ENCODE measurements at regions not wholly inside any gene's neighbourhood (a gene's known extent, or its start where the extent isn't known, plus 50 kb on each side); places are given as distances from the start of the nearest gene placed in this dataset.

GRCh38 chr2:13103778-13104493 lies 387.2 kb downstream of the TRIB2 start:
- no peak for DNase-seq (ENCODE audit: low read depth)

GRCh38 chr2:13104723-13105122 lies 388.0 kb downstream of the TRIB2 start:
- no peak for DNase-seq (ENCODE audit: low read depth)

DNA sequence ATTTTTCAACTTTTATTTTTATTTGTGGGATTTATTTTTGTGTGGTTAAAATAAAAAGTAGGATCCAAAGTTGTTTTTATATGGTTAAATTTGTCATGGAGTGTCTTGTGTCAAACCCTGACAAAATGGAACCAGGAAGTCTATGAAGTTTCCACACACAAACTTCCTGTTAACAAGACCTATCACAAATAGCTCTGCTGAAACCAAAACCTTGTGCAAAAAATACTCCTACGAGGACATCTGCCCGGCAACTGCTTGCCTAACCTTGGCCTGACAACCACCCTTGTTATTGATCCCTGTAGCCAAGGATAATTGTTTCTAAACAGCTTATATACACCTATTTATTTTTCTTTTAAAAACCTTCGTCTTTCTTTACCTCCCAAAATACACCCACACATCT lies 389.6 kb downstream of the TRIB2 start:
- DNase-seq (ENCODE audit: low read depth) = no peak

- no peak for DNase-seq (ENCODE audit: low read depth)
Observed at GRCh38 chr2:13109516-13109915, 392.8 kb downstream of the TRIB2 start.

DNA sequence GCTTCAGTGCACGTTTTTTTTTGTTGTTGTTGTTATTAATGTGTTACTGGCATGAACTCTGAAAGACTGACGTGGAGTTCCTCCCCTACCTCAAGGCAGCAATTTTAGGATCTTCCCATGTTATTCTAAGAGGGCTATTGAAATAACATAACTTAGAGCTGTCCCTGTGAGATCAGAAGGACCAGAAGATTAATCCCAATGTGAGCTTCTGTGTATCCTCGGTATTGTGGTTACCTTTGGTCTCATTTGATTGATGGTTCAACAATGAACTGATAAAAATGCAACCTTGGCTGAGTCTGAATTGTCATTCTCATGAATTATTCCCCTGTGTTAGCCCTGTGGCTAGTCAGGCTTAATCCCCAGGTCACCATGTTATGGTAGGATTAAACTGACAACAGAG lies 394.1 kb downstream of the TRIB2 start:
- DNase-seq (ENCODE audit: low read depth) = no peak

GRCh38 chr2:13113002-13113401 lies 396.3 kb downstream of the TRIB2 start:
- DNase-seq (ENCODE audit: low read depth) = no peak

- no peak for DNase-seq (ENCODE audit: low read depth)
Observed at GRCh38 chr2:13114391-13114790, 397.7 kb downstream of the TRIB2 start.

- no peak for DNase-seq (ENCODE audit: low read depth)
Observed at GRCh38 chr2:13115643-13116042, 398.9 kb downstream of the TRIB2 start.

GRCh38 chr2:13121096-13121495 lies 404.4 kb downstream of the TRIB2 start:
- no peak for DNase-seq (ENCODE audit: low read depth)

GRCh38 chr2:13128139-13128538 lies 411.4 kb downstream of the TRIB2 start:
- no peak for DNase-seq (ENCODE audit: low read depth)

DNA sequence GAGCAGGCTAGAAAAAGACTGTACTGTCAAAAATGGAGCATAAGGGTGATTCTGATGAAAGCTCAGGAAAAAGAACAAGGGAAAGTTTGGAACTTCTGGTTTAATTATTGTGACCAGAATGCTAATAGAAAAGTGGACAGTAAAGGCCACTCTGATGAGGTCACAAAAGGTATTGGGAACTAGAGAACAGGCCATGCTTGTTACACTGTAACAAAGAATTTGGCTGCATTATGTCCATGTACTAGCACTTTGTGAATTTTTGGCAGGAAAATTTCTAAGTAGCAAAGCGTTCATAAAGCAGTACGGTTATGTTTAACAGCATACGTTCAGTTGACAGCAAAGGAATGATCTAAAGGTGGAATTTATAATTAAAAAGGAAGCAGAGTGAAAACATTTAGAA lies 418.6 kb downstream of the TRIB2 start:
- no peak for DNase-seq (ENCODE audit: low read depth)

DNA sequence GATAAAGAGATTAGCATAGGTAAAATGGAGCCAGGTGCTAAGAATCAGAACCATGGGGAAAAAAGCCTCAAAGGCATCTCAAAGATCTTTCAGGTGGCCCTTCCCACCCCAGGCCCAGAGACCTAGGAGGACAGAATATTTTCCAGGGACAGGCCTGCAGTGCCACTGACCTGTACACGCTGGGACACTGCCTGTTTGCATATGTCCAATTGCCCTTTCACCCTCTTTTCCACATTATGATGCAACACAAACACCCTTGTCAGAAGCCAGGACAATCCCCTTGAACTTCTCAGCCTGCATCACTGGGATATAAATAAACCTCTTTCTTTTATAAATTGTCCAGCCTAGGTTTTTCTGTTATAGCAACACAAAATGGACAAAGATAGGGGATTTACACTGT lies 419.1 kb downstream of the TRIB2 start:
- DNase-seq (ENCODE audit: low read depth) = no peak

DNA sequence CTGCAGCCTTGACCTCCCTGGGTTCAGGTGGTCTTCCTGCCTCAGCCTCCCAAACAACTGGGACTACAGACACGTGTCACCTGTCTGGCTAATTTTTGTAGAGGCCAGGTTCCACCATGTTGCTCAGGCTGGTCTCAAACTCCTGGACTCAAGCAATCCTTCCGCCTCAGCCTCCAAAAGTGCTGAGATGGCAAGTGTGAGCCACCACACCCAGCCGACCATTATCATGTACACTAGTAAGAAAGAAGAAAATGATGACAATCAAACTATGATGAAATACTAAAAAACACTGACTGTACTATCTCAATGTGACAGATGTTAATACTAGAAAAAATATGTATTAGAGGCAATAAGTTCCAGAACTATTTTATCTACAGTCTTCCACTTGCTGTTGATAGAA lies 420.9 kb downstream of the TRIB2 start:
- no peak for DNase-seq (ENCODE audit: low read depth)

DNA sequence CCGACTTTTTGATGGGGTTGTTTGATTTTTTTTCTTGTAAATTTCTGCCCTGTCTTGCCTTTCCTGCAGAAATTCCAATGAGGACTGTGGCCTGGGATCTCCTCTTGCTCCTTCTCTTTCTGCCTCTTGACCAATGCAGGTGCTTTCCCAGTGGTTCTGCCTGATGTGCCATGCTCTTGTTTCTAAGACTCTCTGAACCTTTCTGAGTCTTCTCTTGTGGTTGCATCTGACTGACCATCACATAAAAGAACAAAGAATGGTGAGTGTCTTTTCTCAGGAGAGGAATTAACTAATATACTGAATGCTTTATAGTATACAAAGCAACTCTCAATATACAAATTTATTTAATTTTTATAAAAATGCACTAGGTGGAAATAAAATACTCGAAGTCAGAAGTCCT lies 424.6 kb downstream of the TRIB2 start:
- no peak for DNase-seq (ENCODE audit: low read depth)

DNA sequence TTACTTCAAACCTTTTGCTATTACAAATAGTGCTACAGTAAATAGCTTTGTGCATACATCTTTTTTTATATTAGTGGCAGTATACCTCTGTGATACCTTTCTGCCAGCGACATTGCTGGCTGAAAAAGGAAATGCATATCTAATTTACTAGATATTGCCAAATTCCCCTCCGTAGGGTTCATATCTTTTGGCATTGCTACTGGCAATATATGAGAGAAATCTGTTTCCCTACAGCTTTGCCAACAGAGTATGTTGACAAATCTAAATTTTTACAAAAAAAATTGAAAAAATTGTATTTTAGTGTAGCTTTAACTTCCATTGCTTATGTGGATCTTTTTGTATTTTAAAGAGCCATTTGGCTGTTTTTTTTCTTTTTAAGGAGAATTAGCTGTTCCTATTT lies 426.7 kb downstream of the TRIB2 start:
- no peak for DNase-seq (ENCODE audit: low read depth)

DNA sequence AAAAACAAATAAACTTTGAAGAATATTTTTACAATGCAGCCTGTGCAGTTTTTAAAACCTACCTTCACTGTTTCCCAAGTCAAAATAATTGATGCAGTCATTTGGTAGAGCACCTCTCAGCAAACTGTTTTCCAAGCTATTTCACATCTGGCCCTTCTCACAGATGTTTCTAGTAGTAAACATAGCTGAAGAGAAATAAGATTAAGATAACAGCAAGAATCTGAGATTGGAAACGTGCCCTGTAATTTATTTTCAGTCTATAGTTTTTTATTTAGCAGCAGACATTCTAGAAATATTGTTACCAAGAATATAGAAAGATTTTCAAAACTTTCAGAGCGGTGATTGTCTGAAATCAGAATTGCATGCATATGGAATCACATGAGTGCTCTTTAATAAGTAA lies 440.2 kb downstream of the TRIB2 start:
- DNase-seq (ENCODE audit: low read depth) = no peak

- no peak for DNase-seq (ENCODE audit: low read depth)
Observed at GRCh38 chr2:13158466-13158865, 441.7 kb downstream of the TRIB2 start.

- DNase-seq (ENCODE audit: low read depth) = no peak
Observed at GRCh38 chr2:13180729-13181128, 464.0 kb downstream of the TRIB2 start.

DNA sequence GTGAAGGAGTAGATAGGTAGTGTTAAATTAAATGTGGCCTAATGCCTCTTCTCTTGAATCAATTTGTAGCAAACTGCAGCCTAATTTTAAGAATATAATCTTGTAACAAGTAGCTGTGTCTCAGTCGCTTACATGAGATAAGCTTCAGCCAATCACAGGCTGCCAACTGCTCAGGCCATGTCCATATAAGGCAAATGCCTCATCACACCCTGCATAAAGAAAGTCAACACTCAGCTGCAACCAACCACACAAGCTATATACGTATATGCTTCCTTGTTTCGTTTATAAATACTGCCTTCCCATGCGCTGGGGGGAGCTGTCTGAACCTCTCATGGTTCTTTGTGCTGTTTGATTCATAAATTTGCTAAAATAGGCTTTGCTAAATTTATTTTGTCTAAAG lies 476.3 kb downstream of the TRIB2 start:
- no peak for DNase-seq (ENCODE audit: low read depth)

- DNase-seq (ENCODE audit: low read depth) = peak; percentile 1
Observed at GRCh38 chr2:13193900-13194299, 477.2 kb downstream of the TRIB2 start.

DNA sequence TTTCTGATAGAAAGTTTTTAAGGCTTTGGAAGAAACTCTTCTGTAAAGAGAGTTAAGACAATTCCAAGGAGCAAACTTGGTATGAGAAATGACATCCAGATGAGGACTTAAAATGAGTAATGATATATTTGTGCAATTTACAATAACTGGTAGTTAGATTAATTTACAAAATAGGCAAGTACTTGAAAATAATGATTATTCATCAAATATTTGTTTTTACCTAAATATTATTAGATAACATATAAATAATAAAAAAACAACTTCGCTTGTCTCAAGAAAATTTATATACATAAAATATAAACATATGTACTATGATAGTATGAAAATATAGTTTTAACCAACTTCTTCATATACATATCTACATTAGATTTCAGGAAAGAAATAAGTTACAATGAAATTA lies 478.5 kb downstream of the TRIB2 start:
- DNase-seq (ENCODE audit: low read depth) = no peak

DNA sequence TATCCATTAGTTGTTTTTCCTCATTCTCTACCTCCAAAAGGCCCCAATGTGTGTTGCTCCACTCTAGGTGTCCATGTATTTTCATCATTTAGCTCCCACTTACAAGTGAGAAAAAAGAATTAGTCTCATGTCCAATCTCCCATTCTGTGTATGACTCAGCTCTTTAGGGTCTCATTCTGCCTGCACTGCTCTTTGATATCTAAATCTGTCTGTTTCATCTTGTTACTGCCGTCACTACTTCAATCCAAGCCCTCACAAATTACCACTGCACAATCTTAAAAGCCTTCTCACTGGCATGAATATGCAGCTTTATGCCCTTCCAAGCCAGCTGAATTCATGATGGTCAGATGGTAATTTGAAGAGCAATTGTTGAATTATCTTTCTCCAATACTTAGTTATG lies 480.5 kb downstream of the TRIB2 start:
- no peak for DNase-seq (ENCODE audit: low read depth)

GRCh38 chr2:13201924-13202323 lies 485.2 kb downstream of the TRIB2 start:
- DNase-seq (ENCODE audit: low read depth) = no peak

GRCh38 chr2:13212115-13212514 lies 495.4 kb downstream of the TRIB2 start:
- DNase-seq (ENCODE audit: low read depth) = no peak

DNA sequence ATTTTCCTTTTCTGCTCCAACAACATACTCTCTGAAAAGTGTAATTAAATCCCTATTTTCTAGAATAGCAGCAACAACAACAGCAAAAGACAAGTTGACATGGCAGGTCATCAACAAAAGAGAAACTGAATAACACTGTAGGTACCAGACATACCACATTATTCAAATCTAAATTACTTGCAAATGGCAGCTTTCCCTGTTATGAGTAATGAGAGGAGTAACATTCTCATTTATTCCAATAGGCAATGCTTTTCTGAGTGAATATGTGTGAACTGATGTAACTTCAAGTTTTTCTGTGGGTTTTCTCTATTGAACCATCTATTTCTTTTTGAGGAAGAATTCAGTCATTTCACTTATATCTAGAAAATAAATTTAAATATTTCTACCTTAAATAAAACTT lies 501.5 kb downstream of the TRIB2 start:
- no peak for DNase-seq (ENCODE audit: low read depth)
